GM19397 (cell line): ENCODE measurements at regions not wholly inside any gene's neighbourhood (a gene's known extent, or its start where the extent isn't known, plus 50 kb on each side); places are given as distances from the start of the nearest gene placed in this dataset.

Experiments used
- ATAC-seq: cut with Tn5 transposase; IDR thresholded peaks from one replicate; pipeline ENCODE4 v1.9.1; 2021; ENCODE audit warnings: mild to moderate bottlenecking, moderate library complexity; ENCODE audit not compliant: unreplicated experiment

GRCh38 chr10:44593952-44594351 lies 209.1 kb upstream of the CXCL12 start:
- ATAC-seq = no peak

GRCh38 chr10:44607116-44607515 lies 222.2 kb upstream of the CXCL12 start:
- ATAC-seq = no peak

- ATAC-seq = no peak
These were observed 234.0 kb upstream of the CXCL12 start for GRCh38 chr10:44618910-44619309.

GRCh38 chr10:44619521-44619920 lies 234.6 kb upstream of the CXCL12 start:
- no peak for ATAC-seq

GRCh38 chr10:44619975-44620374 lies 235.1 kb upstream of the CXCL12 start:
- ATAC-seq = no peak

- ATAC-seq = no peak
These were observed 242.9 kb upstream of the CXCL12 start for GRCh38 chr10:44627591-44628354.

GRCh38 chr10:44628921-44629320 lies 244.0 kb upstream of the CXCL12 start:
- no peak for ATAC-seq

- no peak for ATAC-seq
These were observed 250.3 kb upstream of the CXCL12 start for GRCh38 chr10:44635176-44635575.

GRCh38 chr10:44636625-44637024 lies 251.7 kb upstream of the CXCL12 start:
- no peak for ATAC-seq

- ATAC-seq = no peak
These were observed 255.5 kb upstream of the CXCL12 start for GRCh38 chr10:44640429-44640828.

- ATAC-seq = no peak
These were observed 262.6 kb upstream of the CXCL12 start for GRCh38 chr10:44647473-44647872.

GRCh38 chr10:44647877-44648542 lies 263.1 kb upstream of the CXCL12 start:
- ATAC-seq = peak; percentile 87

GRCh38 chr10:44650691-44651661 lies 260.2 kb upstream of the TMEM72 start:
- ATAC-seq = no peak

GRCh38 chr10:44651834-44652233 lies 259.3 kb upstream of the TMEM72 start:
- no peak for ATAC-seq

GRCh38 chr10:44659320-44659719 lies 251.8 kb upstream of the TMEM72 start:
- no peak for ATAC-seq

- no peak for ATAC-seq
These were observed 250.9 kb upstream of the TMEM72 start for GRCh38 chr10:44660271-44660670.

GRCh38 chr10:44662051-44662450 lies 249.1 kb upstream of the TMEM72 start:
- ATAC-seq = no peak

- ATAC-seq = no peak
These were observed 242.8 kb upstream of the TMEM72 start for GRCh38 chr10:44668336-44668735.

- ATAC-seq = no peak
These were observed 239.8 kb upstream of the TMEM72 start for GRCh38 chr10:44671319-44671718.

- no peak for ATAC-seq
These were observed 237.7 kb upstream of the TMEM72 start for GRCh38 chr10:44673245-44673983.
